HepG2 (cell line): ENCODE measurements at regions not wholly inside any gene's neighbourhood (a gene's known extent, or its start where the extent isn't known, plus 50 kb on each side); places are given as distances from the start of the nearest gene placed in this dataset.

Source experiments
- ATAC-seq: fragments of 200-7000 bp; cut with Tn5 transposase; 3 replicates; pipeline ENCODE4 v1.9.1; 2020; ENCODE audit warnings: mild to moderate bottlenecking, moderate library complexity
- BruUV-seq: library from RNA; stranded (reverse); fragments of 400-500 nt; replicated peaks from 2 replicates; lab custom pipeline; 2021; lab: Mats Ljungman, UMichigan
- CTCF ChIA-PET: fragments of 300-600 bp; formaldehyde crosslinking; extraction: SDS; loops from one replicate; lab custom pipeline; 2021; ENCODE audit warnings: low total read pairs, inconsistent platforms, low intra/inter-chr PET ratio; lab: Yijun Ruan, JAX
- POLR2A ChIA-PET: fragments of 350-600 bp; sonication (Branson Sonifier 250); formaldehyde crosslinking; loops from one replicate; lab custom pipeline; 2020; ENCODE audit warnings: antibody characterized with exemption, inconsistent platforms; lab: Yijun Ruan, JAX
- DNase-seq: peaks from one replicate; pipeline ENCODE4 v3.0.0-alpha.2; 2015; ENCODE audit warnings: low spot score
- FAIRE-seq: peaks from 3 replicates; lab custom pipeline; 2011; peaks lifted over from hg19 to GRCh38; lab: Jason Lieb, UNC
- H2AFZ ChIP-seq: one replicate; pipeline ENCODE4 v1.6.1; 2011; ENCODE audit warnings: low read length, inconsistent platforms
- H3K27ac ChIP-seq: fragments of 300-600 bp; 3 replicates; pipeline ENCODE4 v1.8.0; 2011; ENCODE audit warnings: mixed run types, mild to moderate bottlenecking, mixed read lengths, low read length, inconsistent platforms; ENCODE audit not compliant: insufficient read depth; ENCODE audit errors: extremely low read length
- H3K27me3 ChIP-seq, 2 experiments: fragments of 200-600 bp in 1 of 2; 2 replicates in 1 of 2; 3 replicates in 1 of 2; pipeline versions ENCODE4 v1.6.0 to v1.8.0; 2011; ENCODE audit warnings: low read length in 2 of 2, mild to moderate bottlenecking in 2 of 2, moderate library complexity in 2 of 2, inconsistent platforms in 1 of 2; ENCODE audit not compliant: insufficient read depth in 2 of 2, control insufficient read depth in 1 of 2
- H3K36me3 ChIP-seq, 2 experiments: fragments of 200-600 bp in 1 of 2; replicated peaks in 1 of 2; 2 replicates in 1 of 2; 3 replicates in 1 of 2; pipeline versions ENCODE4 v1.5.1 to v1.8.0; 2011; ENCODE audit warnings: low read length in 2 of 2, inconsistent platforms in 1 of 2; ENCODE audit not compliant: insufficient read depth in 2 of 2, control insufficient read depth in 1 of 2
- H3K4me1 ChIP-seq: 2 replicates; pipeline ENCODE4 v1.5.1; 2012; ENCODE audit warnings: low read length, inconsistent platforms; ENCODE audit not compliant: insufficient read depth
- H3K4me2 ChIP-seq: 2 replicates; pipeline ENCODE4 v1.6.0; 2011; ENCODE audit warnings: low read depth, low read length, inconsistent platforms
- H3K4me3 ChIP-seq, 3 experiments: fragments of 200-600 bp in 1 of 3; sonication (generic), shearing (Covaris generic) in 1 of 3; replicated peaks in 1 of 3; 2 replicates each; pipeline ENCODE4 v1.5.1; 2011 to 2016; ENCODE audit warnings: low read length in 3 of 3, inconsistent platforms in 2 of 3, low read depth in 2 of 3, mild to moderate bottlenecking in 2 of 3, control low read depth in 1 of 3, mixed read lengths in 1 of 3; ENCODE audit not compliant: insufficient read depth in 1 of 3
- H3K79me2 ChIP-seq: one replicate; pipeline ENCODE4 v1.6.1; 2011; ENCODE audit warnings: low read length, inconsistent platforms; ENCODE audit not compliant: insufficient read depth
- H3K9ac ChIP-seq: 2 replicates; pipeline ENCODE4 v1.6.0; 2011; ENCODE audit warnings: mild to moderate bottlenecking, low read depth, low read length, inconsistent platforms; ENCODE audit not compliant: insufficient read depth
- H3K9me3 ChIP-seq: 2 replicates; pipeline ENCODE4 v1.5.1; 2012; ENCODE audit warnings: mild to moderate bottlenecking, low read length
- H4K20me1 ChIP-seq: 2 replicates; pipeline ENCODE4 v1.6.0; 2011; ENCODE audit warnings: inconsistent platforms, mild to moderate bottlenecking, low read length, moderate library complexity; ENCODE audit not compliant: insufficient read depth
- AGO1 ChIP-seq: fragments of 200-400 bp; formaldehyde crosslinking; IDR thresholded peaks from 2 replicates; pipeline ENCODE4 v1.6.1; 2017; ENCODE audit warnings: mild to moderate bottlenecking, low read depth, low read length, moderate library complexity; ENCODE audit not compliant: poor library complexity, severe bottlenecking
- EZH2 ChIP-seq: conservative IDR thresholded peaks from 2 replicates; pipeline ENCODE4 v1.6.1; 2012; ENCODE audit warnings: mild to moderate bottlenecking, low read depth, low read length, moderate library complexity
- GABPB1 ChIP-seq: IDR thresholded peaks from 2 replicates; pipeline ENCODE4 v1.6.1; 2016; ENCODE audit warnings: mild to moderate bottlenecking, missing genetic modification reagents, moderate library complexity, missing compliant biosample characterization
- NBN ChIP-seq: fragments of 450-650 bp; conservative IDR thresholded peaks from 2 replicates; pipeline ENCODE4 v1.6.1; 2017
- RFX5 ChIP-seq: IDR thresholded peaks from 2 replicates; pipeline ENCODE4 v1.6.1; 2011; ENCODE audit warnings: low read depth, low read length, improper control_type of control experiment
- RORA ChIP-seq: sonication (generic); formaldehyde crosslinking; IDR thresholded peaks from 2 replicates; pipeline ENCODE4 v1.5.0; 2020; ENCODE audit warnings: mild to moderate bottlenecking, missing genetic modification reagents, moderate library complexity
- TCF7L2 ChIP-seq: IDR thresholded peaks from 2 replicates; pipeline ENCODE4 v1.6.1; 2011; ENCODE audit warnings: mild to moderate bottlenecking, low read depth, low read length, moderate library complexity
- U2AF1 ChIP-seq: fragments of 200-400 bp; formaldehyde crosslinking; optimal IDR thresholded peaks from 2 replicates; pipeline ENCODE3; 2017; ENCODE audit warnings: mild to moderate bottlenecking, low read depth, low read length
- ZBTB2 ChIP-seq: sonication (generic); formaldehyde crosslinking; IDR thresholded peaks from 2 replicates; pipeline ENCODE4 v1.8.0; 2022; ENCODE audit warnings: low read depth, missing genetic modification reagents
- ZNF572 ChIP-seq: sonication (generic); formaldehyde crosslinking; IDR thresholded peaks from 2 replicates; pipeline ENCODE4 v1.5.1; 2020; ENCODE audit warnings: mild to moderate bottlenecking, missing genetic modification reagents
- ZNF615 ChIP-seq: sonication (generic); formaldehyde crosslinking; IDR thresholded peaks from 2 replicates; pipeline ENCODE4 v1.5.0; 2020; ENCODE audit warnings: mild to moderate bottlenecking, missing genetic modification reagents, borderline replicate concordance
- ZNF678 ChIP-seq: sonication (generic); formaldehyde crosslinking; IDR thresholded peaks from 2 replicates; pipeline ENCODE4 v1.4.0; 2020; ENCODE audit warnings: mild to moderate bottlenecking, missing genetic modification reagents
- ZNF7 ChIP-seq: IDR thresholded peaks from 2 replicates; pipeline ENCODE4 v1.6.1; 2016; ENCODE audit warnings: missing biosample characterization, missing genetic modification reagents
- WGBS: methylation state at CpG from one replicate; pipeline ENCODE4 v1.1.6; 2017; ENCODE audit warnings: low lambda C conversion rate; 5-methylcytosine and 5-hydroxymethylcytosine counted together
- in situ Hi-C: cut with HindIII; loops from 2 replicates; pipeline ENCODE4 v1.10.0; 2017; ENCODE audit warnings: low pct_unique_long_range_greater_than_20kb; ENCODE audit not compliant: extremely low pct_ligation_motif_present
- intact Hi-C: fragments of 100-400 bp; cut with micrococcal nuclease; formaldehyde crosslinking; loops from one replicate; pipeline ENCODE4 v1.10.0; 2022; ENCODE audit not compliant: unreplicated experiment
- TF ChIP-seq, protein P1 (sequence below): sonication (generic); formaldehyde crosslinking; IDR thresholded peaks from one replicate; pipeline ENCODE4 v1.5.1; 2020; ENCODE audit warnings: mild to moderate bottlenecking, missing genetic modification reagents; ENCODE audit errors: not compliant biosample characterization

GRCh38 chr3:73784686-73785392 is 160.1 kb upstream of the PDZRN3 start:
- H3K27me3 ChIP-seq, result no peaks in the 10 kb centered on the region
- WGBS, result 34% methylated on average over 8 of the region's 8 CpGs
- in situ Hi-C loops, result no loop called here
- H3K4me2 ChIP-seq, result no peak overlapping the region
- no peaks in the 10 kb centered on the region for H3K36me3 ChIP-seq
- H2AFZ ChIP-seq, result no peak overlapping the region
- ChIA-PET POLR2A (no interaction called here), CTCF (no interaction called here)
- H3K79me2 ChIP-seq, result no peaks in the 10 kb centered on the region
- no peak overlapping the region for H3K27ac ChIP-seq
- H3K4me1 ChIP-seq, result no peaks in the 10 kb centered on the region
- no peak overlapping the region for H3K4me3 ChIP-seq
- DNase-seq (no peak), FAIRE-seq (no peak), ATAC-seq (no peak)
- no peaks in the 10 kb centered on the region for H3K9me3 ChIP-seq
- H4K20me1 ChIP-seq, result no peaks in the 10 kb centered on the region
- no TSS peak for BruUV-seq
- intact Hi-C loops, result no loop called here
- no peak overlapping the region for H3K9ac ChIP-seq
- no peak for TF ChIP-seq U2AF1
- no peak for TF ChIP-seq TCF7L2
- TF ChIP-seq NBN, result no peak
- TF ChIP-seq ZNF678 (CRISPR knock-in tag), result no peak
- TF ChIP-seq, protein P1, sequence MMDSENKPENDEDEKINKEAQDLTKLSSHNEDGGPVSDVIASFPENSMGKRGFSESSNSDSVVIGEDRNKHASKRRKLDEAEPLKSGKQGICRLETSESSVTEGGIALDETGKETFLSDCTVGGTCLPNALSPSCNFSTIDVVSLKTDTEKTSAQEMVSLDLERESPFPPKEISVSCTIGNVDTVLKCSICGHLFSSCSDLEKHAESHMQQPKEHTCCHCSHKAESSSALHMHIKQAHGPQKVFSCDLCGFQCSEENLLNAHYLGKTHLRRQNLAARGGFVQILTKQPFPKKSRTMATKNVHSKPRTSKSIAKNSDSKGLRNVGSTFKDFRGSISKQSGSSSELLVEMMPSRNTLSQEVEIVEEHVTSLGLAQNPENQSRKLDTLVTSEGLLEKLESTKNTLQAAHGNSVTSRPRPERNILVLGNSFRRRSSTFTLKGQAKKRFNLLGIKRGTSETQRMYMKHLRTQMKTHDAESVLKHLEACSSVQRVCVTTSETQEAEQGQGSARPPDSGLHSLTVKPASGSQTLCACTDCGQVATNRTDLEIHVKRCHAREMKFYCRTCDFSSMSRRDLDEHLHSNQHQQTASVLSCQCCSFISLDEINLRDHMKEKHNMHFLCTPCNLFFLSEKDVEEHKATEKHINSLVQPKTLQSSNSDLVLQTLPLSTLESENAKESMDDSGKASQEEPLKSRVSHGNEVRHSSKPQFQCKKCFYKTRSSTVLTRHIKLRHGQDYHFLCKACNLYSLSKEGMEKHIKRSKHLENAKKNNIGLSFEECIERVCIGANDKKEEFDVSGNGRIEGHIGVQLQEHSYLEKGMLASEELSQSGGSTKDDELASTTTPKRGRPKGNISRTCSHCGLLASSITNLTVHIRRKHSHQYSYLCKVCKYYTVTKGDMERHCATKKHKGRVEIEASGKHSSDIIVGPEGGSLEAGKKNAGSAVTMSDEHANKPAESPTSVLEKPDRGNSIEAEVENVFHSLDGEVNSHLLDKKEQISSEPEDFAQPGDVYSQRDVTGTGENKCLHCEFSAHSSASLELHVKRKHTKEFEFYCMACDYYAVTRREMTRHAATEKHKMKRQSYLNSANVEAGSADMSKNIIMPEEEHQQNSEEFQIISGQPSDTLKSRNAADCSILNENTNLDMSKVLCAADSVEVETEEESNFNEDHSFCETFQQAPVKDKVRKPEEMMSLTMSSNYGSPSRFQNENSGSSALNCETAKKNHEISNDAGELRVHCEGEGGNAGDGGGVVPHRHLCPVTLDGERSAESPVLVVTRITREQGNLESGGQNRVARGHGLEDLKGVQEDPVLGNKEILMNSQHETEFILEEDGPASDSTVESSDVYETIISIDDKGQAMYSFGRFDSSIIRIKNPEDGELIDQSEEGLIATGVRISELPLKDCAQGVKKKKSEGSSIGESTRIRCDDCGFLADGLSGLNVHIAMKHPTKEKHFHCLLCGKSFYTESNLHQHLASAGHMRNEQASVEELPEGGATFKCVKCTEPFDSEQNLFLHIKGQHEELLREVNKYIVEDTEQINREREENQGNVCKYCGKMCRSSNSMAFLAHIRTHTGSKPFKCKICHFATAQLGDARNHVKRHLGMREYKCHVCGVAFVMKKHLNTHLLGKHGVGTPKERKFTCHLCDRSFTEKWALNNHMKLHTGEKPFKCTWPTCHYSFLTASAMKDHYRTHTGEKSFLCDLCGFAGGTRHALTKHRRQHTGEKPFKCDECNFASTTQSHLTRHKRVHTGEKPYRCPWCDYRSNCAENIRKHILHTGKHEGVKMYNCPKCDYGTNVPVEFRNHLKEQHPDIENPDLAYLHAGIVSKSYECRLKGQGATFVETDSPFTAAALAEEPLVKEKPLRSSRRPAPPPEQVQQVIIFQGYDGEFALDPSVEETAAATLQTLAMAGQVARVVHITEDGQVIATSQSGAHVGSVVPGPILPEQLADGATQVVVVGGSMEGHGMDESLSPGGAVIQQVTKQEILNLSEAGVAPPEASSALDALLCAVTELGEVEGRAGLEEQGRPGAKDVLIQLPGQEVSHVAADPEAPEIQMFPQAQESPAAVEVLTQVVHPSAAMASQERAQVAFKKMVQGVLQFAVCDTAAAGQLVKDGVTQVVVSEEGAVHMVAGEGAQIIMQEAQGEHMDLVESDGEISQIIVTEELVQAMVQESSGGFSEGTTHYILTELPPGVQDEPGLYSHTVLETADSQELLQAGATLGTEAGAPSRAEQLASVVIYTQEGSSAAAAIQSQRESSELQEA (CRISPR knock-in tag), result no peak
- TF ChIP-seq RFX5, result no peak
- TF ChIP-seq GABPB1, result no peak
- TF ChIP-seq EZH2, result no peak
- no peak for TF ChIP-seq ZNF7
- TF ChIP-seq ZBTB2 (CRISPR knock-in tag), result no peak
- no peak for TF ChIP-seq ZNF572 (CRISPR knock-in tag)
- no peak for TF ChIP-seq ZNF615 (CRISPR knock-in tag)
- no peak for TF ChIP-seq AGO1
- TF ChIP-seq RORA (CRISPR knock-in tag), result no peak
